GM08714 (cell line): ENCODE measurements at regions not wholly inside any gene's neighbourhood (a gene's known extent, or its start where the extent isn't known, plus 50 kb on each side); places are given as distances from the start of the nearest gene placed in this dataset.
"Not testable (repeated sequence)": the region's sequence is repeated elsewhere in the genome, so short reads cannot be mapped to it uniquely, and the experiment has no call there.

Experiments
- H3K4me3 ChIP-seq: fragments of 200-500 bp; sonication (Bioruptor generic); 2 replicates; pipeline ENCODE4 v1.5.1; 2014; ENCODE audit warnings: mild to moderate bottlenecking, low read length, inconsistent platforms
- ZNF274 ChIP-seq: IDR thresholded peaks from 2 replicates; pipeline ENCODE4 v1.6.1; 2012; ENCODE audit warnings: mild to moderate bottlenecking, low read depth, low read length

DNA sequence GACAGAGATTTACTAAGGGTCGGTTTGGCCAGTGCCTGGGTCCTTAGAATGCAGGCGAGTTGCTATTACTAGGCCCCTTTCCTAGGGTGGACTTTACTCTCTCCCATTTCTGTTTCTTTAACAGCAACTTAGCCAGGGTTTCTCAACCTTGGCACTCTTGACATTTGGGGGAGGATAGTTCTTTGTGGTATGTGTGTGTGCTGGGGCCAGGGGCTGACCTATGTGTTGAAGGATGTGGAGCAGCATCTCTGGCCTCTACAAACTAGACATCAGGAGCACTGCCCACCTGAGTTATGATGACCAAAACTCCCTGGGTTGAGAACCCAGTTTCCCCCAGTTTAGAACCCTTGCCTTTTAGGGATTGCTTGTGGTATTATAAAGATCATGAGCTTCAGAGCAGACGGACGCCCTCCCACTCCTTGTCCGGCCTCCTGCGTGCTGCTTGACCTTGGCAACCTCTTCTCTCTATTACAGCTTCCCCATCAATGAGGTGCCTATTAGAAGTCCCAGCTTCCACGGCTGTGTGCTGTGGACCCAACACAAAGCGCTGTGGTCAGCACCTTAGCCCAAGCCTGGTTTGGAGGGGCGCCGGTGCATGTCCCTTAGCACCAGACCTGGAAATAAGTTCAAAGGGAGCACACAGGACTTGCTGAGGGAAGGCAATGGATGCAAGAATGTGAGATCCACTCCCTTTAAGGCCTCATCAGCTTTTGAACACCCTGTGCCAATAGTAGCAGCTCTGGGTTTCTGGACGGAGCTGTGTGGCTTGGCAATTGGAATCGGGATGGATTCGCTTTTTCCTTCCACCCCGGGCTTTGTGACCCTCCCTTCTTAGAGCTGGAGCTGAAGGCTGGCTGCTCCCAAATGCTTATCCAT lies 239.2 kb upstream of the MAF start:
- no peak overlapping the region for H3K4me3 ChIP-seq
- TF ChIP-seq ZNF274, result no peak

DNA sequence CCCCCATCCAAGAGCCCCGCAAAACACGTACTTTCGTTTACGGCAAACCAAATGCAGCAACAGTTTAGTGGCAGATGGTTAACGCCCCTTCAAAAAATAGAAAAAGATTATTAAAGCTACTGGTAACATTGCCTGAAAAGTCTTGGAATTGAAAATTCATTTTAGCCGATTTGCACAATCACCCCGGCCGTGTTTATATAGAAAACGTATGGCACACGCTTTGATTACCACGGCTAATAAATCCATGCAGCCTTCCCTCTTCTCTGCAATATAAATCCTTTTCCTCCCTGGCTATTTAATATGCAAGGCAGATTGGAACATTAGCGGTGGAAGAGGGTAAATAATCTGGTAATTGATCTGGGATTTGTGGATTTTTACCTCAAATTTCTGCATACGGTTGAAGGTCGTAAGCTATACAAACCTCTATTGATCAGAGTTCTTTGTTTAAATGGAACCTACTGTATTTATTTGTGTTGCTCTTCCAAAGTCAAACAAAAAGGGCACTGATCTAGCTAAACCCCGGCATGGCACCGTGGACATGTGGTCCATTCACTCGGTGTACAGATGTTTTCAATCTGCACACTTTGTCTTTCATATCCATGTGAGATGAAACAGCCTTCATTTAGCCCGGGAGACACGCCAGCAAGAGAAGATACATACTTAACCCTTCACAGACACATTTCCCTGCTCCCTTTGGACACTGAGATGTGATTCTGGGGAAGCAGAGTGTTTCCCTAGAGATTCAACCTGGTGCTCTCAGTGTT lies 238.1 kb upstream of the MAF start:
- no peak overlapping the region for H3K4me3 ChIP-seq
- TF ChIP-seq ZNF274, result no peak

DNA sequence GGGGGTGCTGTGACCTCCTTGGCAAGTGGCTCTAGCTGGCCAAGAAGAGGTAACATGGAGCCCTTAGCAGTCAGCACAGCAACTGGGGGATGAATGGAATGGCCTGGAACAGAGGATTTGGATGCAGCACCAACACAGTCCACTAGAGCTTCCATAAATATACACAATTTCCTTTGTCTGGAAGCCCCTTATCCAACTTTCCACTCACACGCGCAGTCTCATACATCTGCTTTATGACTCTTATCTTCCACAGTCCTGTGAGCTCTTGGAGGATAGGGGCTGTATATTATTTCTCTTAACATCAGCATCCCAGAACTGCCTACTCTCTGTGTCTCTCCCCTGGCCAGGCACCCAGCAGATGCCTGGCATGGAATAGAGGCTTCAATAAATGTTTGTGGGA lies 235.6 kb upstream of the MAF start:
- H3K4me3 ChIP-seq, result no peak overlapping the region
- TF ChIP-seq ZNF274, result no peak

DNA sequence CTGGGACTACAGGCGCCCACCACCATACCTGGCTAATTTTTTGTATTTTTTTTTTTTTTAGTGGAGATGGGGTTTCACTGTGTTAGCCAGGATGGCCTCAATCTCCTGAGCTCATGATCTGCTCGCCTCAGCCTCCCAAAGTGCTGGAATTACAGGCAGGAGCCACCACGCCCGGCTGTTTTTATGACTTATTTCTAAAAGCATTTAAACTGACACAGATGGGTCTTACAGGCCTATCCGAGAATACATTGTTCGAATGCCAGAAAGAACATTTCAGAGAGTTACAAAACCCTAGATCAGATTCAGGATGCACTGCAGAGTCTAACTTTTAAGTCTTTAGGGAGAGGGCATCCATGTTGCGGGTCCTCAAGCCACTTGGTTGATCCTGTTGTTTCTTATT lies 234.7 kb upstream of the MAF start:
- no peak overlapping the region for H3K4me3 ChIP-seq
- no peak for TF ChIP-seq ZNF274

DNA sequence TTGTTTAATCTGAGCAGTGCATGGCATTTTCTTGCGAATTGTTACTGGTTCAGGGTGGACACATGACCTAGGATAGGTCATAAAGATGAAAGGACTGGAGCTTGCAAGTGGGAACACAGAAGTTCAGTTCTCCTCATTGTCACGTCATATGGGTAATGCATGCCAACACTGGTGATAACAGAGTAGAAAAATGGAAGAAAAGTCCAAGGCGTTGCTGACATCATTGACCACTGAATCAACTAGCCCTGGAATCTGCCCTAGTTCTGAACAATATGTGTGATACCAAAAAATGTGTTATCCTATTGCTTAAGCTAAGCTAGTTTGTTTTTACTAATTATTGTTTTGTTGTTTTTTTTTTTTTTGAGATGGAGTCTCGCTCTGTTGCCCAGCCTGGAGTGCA lies 234.2 kb upstream of the MAF start:
- H3K4me3 ChIP-seq, result no peak overlapping the region
- TF ChIP-seq ZNF274, result no peak

DNA sequence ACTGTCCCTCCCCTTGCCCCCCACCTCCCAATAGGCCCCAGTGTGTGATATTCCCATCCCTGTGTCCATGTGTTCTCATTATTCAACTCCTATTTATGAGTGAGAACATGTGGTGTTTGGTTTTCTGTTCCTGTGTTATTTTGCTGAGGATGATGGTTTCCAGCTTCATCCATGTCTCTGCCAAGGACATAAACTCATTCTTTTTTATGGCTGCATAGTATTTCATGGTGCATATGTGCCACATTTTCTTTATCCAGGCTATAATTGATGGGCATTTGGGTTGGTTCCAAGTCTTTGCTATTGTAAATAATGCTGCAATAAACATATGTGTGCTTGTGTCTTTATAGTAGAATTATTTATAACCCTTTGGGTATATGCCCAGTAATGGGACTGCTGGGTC lies 233.5 kb upstream of the MAF start:
- H3K4me3 ChIP-seq, result not testable (repeated sequence)

DNA sequence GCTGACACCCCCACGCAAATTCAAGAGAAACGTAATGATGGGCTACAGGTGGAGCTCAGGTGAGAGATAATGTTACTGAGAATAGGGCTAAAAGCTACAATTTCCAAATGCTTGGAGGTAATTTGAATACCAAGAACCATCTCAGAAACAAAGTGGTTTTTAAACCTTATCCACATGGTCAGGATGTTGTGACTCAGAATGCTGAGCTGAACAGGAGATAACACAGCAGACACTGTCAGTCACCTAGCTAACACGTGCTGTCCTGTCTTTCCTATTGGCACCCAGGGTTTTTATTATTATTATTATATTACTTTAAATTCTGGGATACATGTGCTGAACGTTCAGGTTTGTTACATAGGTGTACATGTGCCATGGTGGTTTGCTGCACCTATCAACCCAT lies 233.0 kb upstream of the MAF start:
- no peak for TF ChIP-seq ZNF274
- H3K4me3 ChIP-seq, result no peak overlapping the region

DNA sequence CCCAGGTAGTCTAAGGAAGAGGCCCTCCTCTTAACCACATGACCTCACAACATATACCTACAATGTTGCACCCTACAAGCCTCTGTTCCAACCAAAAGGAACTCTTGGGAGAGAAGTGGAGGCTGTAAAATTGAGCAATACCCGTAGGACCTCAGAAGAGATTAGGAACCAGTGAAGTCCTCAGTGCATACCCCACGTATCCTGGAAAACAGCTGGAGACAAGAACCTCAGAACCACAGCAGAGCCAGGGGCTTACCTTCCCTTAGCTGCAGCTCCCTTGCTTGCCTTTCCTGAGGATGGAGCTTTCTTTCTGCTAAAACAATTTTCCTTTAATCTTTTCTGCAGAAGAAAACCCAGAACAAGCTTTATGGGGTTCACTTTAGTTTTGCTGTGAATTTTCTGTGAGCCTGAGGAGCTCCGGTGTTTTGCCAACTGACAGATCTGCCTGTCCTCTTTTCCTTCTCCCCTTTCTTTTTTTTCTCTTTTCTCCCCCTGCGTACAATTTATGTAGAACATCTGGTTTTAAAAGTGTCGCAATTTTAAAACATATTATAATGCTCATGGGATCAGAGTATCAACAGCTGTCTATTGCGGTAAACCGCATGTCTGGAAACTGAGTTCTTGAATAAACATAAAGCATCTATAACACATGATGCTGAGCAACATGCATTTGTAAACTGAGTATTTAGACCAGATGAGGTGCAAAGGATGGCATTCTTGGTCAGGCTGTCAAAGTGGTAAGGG lies 226.4 kb upstream of the MAF start:
- no peak for TF ChIP-seq ZNF274
- H3K4me3 ChIP-seq, result no peak overlapping the region

DNA sequence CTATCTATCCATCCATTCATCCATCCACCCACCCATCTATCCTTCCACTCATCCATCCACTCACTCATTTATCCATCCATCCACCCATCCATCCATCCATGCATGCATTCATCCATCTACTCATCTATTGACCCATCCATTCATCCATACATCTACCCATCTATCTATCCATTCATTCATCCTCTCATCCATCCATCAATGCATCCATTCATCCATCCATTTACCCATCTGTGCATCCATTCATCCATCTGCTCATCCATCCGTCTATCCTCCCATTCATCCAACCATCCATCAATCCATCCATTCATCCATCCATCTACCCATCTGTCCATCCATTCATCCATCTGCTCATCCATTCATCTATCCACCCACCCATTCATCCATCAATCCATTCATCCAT lies 224.5 kb upstream of the MAF start:
- H3K4me3 ChIP-seq, result no peak overlapping the region
- TF ChIP-seq ZNF274, result no peak

DNA sequence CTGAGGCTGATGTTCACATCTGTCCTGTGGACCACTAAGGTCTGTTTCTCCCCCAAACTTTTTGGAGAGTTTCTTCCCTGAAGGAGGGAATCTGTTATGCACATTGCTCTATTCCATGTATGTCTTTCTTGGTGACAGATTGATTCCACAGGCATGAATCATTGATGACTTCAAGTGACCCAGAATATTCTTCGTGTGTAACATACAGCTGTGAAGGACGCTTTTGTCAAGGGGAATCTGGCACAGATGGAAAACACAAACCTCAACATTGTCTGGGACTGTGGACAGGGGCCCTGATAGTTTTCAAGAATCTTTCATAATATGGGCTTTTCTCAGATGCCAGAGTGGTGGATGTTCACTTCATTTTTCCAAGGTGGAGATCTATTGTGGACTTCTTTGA lies 223.1 kb upstream of the MAF start:
- H3K4me3 ChIP-seq, result no peak overlapping the region
- no peak for TF ChIP-seq ZNF274

DNA sequence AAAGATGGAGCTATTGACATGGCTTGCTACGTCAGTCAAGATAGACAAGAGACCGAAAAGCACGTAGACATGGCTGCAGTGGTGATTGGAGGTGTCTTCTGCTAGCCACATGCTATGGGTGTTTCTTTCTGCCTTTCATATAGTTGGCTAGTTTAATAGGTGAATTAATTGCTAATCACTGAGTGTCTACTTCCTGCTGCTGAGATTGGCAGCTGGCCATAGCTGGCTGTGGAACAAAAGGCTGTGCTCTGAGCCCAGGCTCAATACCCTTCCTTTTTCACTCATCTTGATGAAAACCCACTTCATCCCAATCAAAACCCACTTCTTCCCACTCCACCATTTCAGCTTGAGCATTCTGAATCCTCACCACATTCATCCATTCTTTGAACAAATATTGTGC lies 221.4 kb upstream of the MAF start:
- H3K4me3 ChIP-seq, result no peak overlapping the region
- TF ChIP-seq ZNF274, result no peak

DNA sequence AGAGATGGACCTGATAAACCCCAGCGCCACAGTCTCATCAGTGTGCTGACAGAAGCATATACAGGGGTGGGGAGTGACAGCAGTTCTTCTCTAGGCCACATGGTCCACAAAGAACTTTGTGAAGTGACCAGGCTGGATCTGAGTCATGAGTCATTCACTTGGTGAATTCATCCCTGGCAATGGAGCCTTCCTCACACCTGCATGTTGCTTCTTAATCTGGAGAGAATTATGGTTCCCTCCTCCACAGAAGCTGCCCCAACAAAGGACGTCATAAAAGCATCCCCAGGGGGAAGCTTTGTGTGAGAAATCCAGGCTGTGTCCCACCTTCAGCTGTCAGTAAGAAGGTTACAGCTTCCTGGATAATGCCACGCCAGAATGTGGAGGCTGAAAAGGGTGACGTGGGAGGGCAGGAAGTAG lies 215.6 kb upstream of the MAF start:
- no peak for TF ChIP-seq ZNF274
- H3K4me3 ChIP-seq, result no peak overlapping the region

DNA sequence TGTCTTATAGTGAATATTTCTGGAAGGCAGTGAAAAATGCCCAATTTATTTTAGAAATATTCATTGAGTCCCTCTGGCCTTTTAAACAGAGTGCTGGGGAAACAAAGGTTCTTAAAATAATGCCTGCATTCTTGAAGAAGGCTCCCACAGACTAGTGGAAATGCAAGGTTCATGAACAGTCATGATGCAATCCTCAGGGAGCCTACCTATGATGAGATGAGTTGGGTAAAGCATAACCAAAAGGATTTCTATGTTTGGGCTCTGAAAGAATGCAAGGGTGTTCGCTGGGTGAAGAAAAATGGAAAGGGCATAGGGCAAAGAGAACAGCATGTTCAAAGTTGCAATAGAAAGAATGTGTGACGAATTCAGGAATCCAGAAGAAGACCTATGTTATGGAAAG lies 214.5 kb upstream of the MAF start:
- TF ChIP-seq ZNF274, result no peak
- H3K4me3 ChIP-seq, result no peak overlapping the region

DNA sequence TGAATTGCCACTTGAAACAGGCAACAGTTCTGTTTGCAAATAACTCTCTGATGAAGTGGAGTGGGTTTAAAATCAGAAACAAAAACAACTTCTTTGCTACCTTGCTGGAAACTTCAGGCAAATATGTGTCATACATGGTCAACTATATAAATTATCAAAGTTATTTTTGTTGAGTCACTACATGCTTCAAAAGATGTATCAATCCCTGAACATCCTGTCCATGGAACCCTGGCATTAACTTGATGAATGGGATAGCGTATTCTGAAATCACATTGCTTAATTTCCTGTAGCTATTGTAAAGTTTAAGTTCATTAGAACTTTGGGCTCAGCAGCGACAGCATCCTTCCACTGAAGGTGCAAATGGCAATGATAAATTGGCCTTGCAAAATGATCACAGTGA lies 213.6 kb upstream of the MAF start:
- no peak overlapping the region for H3K4me3 ChIP-seq
- TF ChIP-seq ZNF274, result no peak

DNA sequence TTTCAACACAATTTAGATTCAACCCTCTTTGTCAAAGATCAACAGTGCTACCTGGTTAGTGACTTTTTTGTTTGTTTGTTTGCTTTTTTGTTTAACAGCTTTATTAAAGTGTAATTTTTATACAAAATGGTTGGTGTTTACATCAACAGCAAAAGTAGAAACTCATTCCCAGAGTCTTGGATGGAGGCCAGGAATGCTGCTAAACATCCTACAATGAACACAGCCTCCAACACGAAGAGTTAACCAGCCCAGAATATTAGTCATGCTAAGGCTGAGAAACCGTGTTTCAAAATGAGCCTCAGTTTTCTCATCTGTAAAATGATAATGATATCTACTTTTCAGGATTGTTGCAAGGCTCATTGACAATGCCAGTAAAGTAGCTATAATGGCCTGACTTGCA lies 211.0 kb upstream of the MAF start:
- no peak for TF ChIP-seq ZNF274
- no peak overlapping the region for H3K4me3 ChIP-seq
